HG03135 (cell line): ENCODE measurements at regions not wholly inside any gene's neighbourhood (a gene's known extent, or its start where the extent isn't known, plus 50 kb on each side); places are given as distances from the start of the nearest gene placed in this dataset.
"Not testable (repeated sequence)": the region's sequence is repeated elsewhere in the genome, so short reads cannot be mapped to it uniquely, and the experiment has no call there.

Experiments
- ATAC-seq: cut with Tn5 transposase; IDR thresholded peaks from one replicate; pipeline ENCODE4 v1.9.1; 2021; ENCODE audit warnings: mild to moderate bottlenecking, moderate library complexity; ENCODE audit not compliant: unreplicated experiment

DNA sequence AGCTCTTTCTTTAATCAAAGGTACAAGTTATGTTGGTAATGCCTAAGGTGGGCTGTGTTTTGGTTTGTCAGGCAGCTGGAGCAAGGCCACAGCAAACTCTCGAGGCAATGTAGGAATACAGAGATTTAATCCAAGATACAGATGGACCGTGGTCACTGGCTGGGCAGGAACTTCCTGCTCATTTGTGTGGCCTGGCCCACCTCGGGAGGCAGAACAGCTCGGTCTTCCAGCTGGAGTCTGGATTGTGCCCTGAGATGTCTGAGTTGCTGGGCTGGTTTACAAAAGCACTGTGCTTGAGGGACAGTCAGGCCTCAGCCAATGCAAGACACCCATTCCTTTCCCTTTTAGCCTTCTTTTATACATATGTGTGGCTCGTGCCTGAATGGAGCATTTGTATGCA is 506.1 kb upstream of the SALL3 start:
- ATAC-seq = no peak

DNA sequence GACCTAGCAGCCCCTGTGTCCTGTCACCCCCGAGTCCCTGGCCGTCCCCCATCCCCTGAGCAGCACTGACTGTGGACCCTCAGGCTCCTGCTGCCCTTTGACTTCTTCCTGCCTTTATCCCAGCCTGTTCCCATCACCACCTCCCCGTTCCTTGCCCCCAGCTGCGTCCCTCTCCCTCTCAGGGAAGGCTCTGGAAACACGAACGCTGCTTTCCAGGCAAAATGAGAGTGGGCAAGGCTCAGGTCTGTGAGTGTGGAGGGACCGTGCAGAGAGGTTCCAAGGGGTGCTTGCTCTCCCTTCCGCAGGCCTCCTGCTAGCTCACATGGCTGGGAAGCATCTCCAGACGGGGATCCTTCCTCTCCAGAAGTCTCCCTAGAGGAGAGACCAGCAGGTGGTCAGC is 501.8 kb upstream of the SALL3 start:
- no peak for ATAC-seq

DNA sequence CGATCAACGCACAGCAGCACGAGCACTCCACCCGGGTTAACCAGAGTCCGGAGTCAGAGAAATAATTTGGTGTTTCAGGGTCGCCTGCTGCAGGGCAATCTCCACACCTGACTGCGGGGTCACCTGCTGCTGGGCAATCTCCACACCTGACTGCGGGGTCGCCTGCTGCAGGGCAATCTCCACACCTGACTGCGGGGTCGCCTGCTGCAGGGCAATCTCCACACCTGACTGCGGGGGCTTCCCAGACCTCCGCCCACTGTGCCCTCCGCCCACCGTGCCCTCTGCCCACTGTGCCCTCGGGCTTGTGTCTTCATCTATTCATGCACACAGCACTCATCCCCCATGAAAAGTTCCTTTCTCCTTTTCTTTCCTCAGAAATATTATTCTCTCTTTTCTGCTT is 500.2 kb upstream of the SALL3 start:
- ATAC-seq = no peak

DNA sequence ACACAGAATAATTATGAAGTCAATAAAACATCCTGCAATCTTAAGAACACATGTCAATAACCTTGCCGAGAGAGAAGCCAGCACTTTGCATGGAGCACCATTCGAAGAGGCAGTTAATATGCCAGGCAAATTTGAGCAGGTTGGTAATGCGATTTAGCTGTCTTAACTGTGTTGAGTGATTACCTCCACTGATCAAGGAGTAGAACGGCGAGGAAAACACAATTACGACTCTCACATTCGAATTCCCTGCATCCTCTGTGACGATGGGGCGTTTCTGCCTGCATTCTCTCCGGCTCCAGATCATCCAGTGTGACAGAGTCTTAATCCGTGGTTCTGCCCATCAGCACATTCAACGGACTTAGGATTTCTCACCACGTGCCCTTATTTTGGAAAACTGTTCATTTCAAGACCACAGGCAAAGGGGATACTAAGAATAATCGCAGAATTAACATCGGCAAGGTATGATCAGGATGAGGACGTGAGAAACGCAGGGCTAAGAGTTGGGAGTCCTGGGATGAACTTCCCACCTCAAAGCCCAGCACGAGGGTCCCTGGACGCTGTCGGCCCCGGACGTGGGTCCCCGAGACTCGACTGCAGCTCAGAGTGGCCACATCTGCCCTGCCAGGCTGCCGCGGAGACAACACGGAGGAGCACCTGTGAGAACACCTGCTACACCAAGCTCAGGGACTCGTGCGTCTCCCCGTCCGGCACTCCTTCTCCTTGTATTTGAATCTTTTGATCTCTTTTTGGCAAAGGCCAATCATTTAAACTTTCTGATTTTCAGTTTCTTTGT is 499.2 kb upstream of the SALL3 start:
- no peak for ATAC-seq

- ATAC-seq = no peak
These were observed 497.2 kb upstream of the SALL3 start for GRCh38 chr18:78482378-78482777.

DNA sequence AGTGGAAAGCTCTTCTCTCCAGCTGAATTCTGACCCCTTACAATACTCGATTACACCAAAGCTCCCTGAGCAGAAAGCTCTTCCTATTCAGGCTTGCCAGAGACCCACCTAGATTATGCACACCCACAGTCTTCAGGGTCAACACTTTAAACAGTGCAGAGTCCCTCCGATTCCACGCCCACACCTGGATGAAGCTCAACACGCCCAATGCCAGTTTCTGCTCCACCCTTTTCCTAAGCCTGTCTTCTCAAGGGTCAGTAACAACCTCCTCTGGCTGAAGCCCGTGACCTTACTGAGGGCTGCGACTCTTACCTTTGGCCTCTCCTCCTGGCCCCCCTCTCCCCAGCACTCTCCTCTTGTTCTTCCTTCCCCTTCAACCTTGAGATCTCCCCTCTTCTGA is 492.0 kb upstream of the SALL3 start:
- ATAC-seq = no peak

DNA sequence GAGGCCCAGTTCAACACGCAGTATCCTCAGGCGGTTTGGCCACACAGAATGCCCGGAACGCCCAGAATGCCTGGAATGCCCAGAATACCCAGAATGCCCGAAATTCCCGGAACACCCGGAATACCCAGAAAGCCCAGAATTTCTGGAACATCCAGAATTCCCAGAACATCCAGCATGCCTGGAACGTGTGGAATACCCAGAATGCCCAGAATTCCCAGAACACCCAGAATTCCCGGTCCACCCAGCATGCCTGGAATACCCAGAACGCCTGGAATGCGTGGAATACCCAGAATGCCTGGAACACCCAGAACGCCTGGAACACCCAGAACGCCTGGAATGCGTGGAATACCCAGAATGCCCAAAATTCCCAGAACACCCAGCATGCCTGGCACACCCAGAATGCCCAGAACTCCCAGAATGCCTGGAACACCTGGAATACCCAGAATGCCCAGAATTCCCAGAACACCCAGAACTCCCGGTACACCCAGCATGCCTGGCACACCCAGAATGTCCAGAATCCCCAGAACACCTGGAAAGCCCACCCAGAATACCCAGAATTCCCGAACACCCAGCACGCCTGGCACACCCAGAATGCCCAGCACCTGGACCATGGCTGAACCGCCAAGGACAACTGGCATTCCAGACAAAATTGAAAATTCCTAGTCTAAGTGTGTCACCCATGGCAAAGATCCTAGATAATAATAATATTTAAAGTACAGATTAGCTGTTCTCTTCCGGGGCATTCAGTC is 487.4 kb upstream of the SALL3 start:
- no peak for ATAC-seq

DNA sequence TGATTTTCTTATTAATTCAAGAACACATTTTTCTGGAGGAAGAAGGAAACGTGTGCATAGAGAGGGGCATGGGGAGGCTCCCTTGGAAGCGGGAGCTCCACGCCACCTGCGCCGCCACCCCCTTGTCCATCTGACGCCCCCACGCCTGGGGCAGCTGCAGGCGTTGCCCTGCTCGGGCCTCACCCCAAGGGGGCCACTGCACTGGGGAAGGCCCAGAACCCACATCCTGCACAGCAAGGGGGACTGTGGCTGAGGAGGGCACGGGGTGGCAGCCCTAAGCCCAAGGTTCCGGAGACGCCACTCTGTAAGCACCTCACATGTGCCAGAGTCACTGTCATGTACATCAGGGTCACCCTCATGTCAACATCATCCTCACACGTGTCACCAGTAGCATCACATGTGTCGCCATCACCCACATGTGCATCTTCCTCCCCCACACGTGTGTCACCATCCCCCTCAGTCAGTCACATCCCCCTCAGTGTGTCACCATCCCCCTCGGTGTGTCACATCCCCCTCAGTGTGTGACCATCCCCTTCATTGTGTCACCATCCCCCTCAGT is 486.7 kb upstream of the SALL3 start:
- ATAC-seq = no peak

- ATAC-seq = not testable (repeated sequence)
These were observed 486.1 kb upstream of the SALL3 start for GRCh38 chr18:78493490-78493889.

- ATAC-seq = no peak
These were observed 485.2 kb upstream of the SALL3 start for GRCh38 chr18:78494204-78495085.

- ATAC-seq = no peak
These were observed 484.1 kb upstream of the SALL3 start for GRCh38 chr18:78495550-78495949.

DNA sequence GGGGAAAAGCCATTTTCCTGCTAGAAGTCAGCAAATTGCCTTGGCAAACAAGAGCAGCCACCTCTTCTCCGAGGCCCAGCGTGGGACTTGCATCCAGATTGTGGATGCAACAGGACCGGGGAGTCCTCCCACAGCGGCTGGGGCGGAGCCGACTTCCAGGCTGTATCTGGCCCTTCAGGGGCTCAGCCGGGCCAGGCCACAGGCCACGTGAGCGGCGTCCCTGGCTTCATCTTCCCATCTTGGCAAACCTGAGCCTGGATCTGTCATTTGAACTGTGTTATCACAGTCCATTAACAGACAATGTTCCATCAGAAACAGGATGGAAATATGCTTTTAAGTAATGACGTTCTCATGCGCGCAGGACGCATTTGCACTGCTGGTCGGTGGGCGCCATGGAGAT is 483.5 kb upstream of the SALL3 start:
- no peak for ATAC-seq

DNA sequence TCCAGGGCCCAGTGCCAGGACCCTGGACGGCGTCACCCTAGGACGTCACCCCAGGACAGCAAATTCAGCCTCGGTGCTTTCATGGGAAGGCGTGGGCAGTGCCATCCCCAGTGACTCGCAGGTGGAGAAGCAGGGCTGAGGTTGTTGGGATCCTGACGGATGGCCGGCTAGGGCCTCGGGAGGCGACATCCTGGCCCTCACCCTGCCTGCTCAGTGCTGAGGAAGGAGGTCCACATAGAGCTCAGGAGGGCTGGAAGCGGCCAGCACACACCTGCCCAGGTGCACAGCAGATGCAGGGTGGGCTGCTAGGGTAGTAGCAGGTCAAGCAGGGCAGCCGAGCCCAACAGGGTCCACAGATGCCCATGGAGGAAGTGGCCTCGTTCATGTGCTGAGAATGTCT is 482.0 kb upstream of the SALL3 start:
- ATAC-seq = no peak

DNA sequence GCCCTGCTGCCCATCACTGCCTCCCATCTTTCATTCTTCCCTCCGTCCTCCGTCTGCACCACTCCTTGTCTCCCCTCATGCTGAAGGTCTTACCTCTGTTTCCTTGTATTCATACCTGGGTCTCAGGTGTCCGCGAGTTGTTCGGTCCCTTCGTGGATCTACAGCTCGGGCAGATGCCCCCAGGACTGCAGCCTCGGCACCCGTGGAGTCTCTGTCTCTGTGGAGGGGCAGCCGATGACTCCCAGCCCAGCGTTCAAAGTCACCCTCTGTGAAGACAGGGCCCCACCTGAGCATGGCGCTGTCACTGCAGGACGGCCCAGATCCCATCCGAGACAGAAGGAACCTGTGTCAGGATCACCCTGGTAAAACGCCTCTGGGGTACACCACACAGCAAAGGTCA is 480.0 kb upstream of the SALL3 start:
- ATAC-seq = no peak

- no peak for ATAC-seq
These were observed 478.4 kb upstream of the SALL3 start for GRCh38 chr18:78501251-78501650.

DNA sequence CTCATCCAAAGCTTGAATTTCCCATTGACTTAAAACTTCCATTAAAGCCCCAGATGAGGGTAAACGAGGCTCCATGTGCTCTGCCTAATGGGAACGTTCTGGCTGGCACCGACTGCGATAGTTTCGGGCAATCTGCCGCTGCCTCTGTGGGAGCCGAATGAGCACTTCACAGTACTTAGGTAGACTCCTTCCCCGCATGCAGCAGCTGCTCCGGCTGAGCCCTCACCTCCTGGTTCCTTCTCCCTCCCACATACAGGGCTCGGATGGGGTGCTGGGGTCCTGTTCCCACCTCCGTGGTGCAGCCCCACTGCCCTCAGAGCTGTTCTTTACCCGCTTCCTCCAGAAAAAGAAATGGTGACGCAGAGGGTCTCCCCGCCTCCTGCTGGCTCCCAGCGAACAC is 476.5 kb upstream of the SALL3 start:
- ATAC-seq = no peak

- ATAC-seq = no peak
These were observed 473.7 kb upstream of the SALL3 start for GRCh38 chr18:78505851-78506461.

DNA sequence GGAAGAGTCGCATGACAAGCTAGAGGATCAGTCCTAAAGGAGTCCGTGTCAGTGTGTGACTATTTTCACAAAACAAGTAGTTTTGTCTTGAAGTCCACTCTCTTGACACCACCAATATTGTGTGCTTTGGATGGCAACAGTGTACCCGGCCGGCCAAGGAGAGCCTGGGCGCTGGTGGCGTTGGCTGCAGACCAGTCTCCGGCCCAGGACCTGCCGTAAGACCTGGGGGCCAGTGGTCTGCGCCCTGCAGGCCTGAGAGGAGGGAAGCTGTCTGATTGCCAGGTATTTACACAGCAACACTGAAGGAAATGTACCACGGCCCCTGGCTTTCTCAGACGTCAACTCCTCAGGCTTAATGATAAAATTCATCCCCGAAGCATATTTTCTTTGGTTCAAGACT is 472.4 kb upstream of the SALL3 start:
- ATAC-seq = no peak

DNA sequence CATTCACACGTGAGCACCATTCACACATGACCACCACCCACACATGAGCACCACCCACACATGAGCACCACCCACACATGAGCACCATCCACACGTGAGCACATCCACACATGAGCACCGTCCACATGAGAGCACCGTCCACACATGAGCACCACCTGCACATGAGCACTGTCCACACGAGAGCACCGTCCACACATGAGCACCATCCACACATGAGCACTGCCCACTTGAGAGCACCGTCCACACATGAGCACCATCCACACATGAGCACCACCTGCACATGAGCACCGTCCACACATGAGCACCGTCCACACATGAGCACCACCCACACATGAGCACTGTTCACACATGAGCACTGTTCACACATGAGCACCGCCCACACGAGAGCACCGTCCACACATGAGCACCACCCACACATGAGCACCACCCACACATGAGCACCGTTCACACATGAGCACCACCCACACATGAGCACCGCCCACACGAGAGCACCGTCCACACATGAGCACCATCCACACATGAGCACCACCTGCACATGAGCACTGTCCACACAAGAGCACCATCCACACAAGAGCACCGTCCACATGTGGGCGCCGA is 471.3 kb upstream of the SALL3 start:
- not testable (repeated sequence) for ATAC-seq

DNA sequence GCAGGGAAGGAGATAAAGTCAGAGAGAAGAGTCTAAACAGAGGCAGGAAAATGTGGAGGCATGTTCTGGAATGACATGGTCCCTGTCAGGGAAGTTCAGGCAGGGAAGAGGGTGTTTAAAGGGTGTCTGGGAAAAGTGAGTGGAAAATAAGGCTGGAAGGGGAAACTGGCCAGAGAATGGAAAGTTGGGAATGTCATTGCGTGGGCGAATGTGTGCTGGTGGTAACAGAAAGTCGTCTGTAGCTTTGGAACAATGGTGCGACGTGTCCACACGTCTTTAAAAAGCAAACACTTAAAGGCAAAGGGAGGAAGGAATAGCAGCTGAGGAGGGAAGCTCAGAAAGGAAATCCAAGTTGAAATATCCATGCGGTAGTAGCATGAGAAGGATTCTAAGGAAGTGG is 469.5 kb upstream of the SALL3 start:
- no peak for ATAC-seq
